Renal cortical epithelial cell (primary cell): ENCODE measurements at regions not wholly inside any gene's neighbourhood (a gene's known extent, or its start where the extent isn't known, plus 50 kb on each side); places are given as distances from the start of the nearest gene placed in this dataset.
A peak's percentile ranks its signal among the peaks of the same experiment; 100 is the strongest.

Source experiments
- DNase-seq: peaks from one replicate; pipeline ENCODE4 v3.0.0-alpha.2; 2011; ENCODE audit warnings: low read depth

DNA sequence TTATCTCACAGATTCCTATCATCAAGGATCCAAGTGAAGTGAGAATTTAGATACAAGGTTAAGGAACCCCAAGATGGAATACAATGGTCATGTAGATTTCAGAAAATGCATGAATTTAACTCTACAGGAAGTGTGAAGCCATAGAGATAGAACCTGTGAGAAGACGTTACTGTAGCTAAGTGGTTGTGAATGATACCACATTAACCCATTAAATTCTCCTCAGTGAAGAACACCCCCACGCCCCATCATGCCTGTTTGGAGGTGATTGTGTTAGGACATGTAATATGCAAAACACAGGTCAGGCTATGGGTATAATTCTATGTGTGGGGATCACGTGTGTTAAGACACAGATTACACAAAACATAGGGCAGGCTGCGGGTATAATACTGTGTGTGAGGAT is 1166.7 kb downstream of the EFNB2 start:
- no peak for DNase-seq

- no peak for DNase-seq
These were observed 1169.6 kb downstream of the EFNB2 start for GRCh38 chr13:105365831-105366230.

- DNase-seq: no peak
These were observed 1170.4 kb downstream of the EFNB2 start for GRCh38 chr13:105365021-105365550.

DNA sequence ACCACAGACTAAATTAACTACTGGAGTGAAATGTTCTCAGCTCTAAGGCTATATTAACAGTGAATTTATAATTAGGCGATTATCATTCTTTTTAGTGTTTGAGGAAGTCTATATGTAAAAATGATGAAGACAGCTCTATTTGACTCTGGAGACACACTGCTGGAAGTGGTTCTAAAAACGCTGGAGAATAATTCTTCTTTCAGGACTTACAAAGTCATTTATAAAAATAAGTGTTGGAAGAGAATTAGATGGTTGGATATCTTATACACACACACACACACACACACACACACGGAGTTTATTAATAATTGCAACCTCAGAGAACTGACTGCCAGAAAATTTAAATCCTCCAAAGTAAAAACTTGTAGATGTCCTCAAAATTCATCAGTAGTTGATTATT is 1171.3 kb downstream of the EFNB2 start:
- DNase-seq: no peak

DNA sequence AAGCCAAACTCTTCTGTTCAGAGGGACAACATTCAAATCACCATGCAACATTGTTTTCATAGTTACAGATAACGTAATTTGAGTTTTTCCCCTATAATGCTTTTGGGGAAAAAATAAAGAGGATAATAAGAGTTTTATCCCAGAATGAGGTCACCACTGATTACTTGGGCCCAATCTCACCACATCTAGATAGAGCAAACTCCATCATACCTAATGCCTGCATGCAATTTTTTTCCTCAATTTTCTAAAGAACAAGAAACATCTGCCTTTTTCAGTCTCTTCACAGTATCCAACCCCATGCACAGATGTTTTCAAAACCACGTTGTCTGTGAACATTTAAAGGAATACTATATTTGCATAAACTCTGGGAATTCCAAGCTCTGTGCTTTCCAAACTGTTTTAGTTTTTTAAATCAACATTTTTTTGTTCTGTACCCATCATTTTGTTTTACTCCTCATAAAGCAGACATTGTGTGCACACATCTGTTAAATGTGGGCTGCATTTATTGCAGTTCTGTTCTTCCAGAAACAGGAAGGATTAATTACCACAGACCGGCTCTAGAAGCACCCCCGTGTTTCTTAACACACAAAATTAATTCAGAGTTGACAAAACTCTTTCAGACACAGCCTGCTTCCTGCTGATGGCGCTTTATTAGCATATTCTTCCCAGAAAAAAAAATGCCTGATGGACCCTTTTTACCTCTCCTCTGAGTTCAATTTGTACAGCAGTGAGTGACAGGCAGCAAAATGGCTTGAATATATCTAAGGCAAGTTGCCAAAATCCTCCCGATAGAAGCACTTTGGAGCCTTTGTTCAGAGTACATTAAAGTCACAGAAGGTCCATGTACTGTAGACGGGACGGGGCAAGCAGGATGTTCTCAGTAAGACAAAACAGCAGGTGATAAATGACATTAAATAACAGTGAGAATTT is 1171.9 kb downstream of the EFNB2 start:
- DNase-seq: no peak

DNA sequence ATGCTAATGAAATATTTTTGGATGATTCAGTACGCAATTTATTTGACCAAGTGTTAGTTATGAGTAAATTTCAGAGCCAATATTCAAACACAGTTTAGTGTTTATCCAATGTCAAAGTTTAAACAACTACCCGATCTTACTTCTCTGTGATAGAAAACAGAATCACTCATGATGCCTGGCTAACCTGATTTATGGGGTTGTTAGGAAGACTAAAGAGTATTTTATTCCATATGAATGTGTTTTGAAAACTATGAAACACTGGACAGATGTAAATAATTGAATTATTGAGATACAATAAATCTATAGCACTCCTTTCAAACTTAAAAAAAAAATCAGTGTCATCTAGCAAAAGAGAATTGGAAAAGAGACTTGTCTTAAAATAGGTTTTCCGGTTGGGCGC is 1181.8 kb downstream of the EFNB2 start:
- DNase-seq: no peak

DNA sequence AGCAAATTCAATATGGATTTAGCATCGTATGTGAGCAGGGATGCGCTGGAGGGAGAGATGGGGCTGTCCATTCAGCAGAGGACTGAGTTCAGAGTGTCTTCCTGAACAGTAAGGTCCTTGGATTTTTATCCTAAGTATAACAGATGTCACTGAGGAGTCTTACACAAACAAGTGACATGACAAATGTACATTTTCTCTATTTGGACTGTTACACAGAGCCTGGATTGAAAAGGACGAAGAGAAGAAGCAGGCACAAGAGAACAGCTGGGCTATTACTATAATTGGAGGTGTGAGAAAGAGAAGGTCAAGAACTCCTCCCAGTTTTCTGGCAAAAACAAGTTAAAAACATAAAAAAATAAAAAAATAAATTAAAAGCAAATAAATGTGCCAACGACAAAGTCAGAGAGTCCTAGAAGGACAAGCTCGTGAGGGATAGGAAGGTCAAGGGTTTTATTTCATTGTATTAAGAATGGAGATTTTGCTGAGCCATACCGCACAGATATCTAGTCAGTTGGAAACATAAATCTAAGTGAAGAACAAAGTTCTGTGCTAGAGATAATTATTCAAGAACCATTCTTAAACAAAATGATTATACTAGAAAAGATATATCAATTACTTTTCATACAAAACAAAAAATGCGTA is 1186.3 kb downstream of the EFNB2 start:
- no peak for DNase-seq

DNA sequence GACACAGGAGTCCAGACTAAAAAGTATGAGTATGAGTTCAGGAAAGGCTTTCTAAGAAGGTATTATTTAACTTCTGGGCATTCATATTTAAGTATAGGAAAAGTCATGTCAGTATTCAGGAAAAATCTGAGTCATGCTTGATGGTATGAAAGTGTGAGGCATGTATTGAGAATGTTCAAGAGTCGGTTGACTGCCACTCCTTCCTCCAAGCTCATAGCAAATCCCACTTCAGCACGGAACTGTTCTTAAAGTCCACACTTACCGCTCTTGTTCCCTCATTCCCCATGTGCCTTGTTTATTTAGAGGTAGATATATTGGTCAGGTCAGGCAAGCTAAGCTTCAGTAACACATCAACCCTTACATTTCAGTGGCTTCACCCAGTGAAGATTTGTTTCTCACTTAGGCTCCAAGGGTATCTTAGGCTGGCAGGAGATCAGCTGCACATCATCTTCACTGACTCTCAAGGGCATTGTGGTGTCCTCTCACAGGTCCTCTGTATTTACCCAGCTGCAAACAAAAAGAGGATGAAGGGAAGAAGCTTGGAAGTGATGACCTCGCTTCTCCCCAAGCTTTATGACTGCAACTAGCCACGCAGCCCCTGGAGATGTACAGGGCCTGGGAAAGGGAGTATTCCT is 1189.2 kb downstream of the EFNB2 start:
- DNase-seq: peak; percentile 94

- DNase-seq: no peak
These were observed 1189.7 kb downstream of the EFNB2 start for GRCh38 chr13:105345730-105346129.

GRCh38 chr13:105345131-105345530 is 1190.3 kb downstream of the EFNB2 start:
- DNase-seq: peak; percentile 52

DNA sequence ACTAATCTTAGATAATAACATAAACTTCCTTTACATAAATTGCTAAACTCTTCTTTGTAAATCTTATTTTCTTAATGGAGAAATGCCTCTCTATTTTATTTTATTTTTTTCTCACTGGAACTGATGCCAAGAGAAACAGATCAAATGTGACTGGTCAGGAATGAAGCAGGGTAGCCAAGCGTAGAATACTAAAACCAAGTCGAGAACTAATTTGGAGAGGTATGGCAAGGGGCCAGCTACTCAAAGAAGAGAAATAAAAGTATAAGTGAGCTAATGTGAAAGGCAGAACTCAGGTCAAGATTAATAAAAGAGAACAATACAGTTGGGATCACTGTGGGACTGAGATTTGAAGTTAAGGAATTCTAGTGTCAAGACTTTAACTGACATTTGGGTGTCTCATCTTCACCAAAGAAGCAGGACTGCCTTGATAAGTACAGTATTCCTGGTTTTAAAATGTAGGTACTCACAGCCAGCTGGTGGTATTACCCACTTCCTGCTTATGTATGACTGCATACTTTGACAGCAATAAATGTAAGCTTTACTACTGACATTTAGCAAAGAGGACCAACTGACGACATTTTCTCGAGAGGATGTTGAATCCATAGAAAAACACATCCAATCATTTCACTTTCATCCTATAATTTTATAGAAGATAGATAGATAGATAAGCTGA is 1192.2 kb downstream of the EFNB2 start:
- peak; percentile 79 for DNase-seq

GRCh38 chr13:105342281-105342820 is 1193.1 kb downstream of the EFNB2 start:
- no peak for DNase-seq

- no peak for DNase-seq
These were observed 1193.7 kb downstream of the EFNB2 start for GRCh38 chr13:105341758-105342157.

DNA sequence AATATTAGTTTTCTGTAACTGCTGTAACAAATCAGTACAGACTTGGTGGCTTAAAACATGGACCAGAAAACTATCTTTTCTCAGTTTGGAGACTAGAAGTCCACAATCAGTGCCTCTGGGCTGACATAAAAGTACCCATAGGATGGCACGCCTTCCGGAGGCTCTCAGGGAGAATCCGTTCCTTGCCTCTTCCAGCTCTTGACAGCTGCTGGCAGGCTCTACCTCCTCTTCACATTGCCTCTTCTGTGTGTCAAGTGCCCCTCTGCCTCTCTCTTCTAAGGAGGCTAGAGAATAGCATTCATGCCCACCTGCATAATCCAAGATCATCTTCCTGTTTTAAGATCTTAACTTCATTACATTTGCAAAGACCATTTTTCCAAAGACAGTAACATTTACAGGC is 1194.2 kb downstream of the EFNB2 start:
- no peak for DNase-seq

DNA sequence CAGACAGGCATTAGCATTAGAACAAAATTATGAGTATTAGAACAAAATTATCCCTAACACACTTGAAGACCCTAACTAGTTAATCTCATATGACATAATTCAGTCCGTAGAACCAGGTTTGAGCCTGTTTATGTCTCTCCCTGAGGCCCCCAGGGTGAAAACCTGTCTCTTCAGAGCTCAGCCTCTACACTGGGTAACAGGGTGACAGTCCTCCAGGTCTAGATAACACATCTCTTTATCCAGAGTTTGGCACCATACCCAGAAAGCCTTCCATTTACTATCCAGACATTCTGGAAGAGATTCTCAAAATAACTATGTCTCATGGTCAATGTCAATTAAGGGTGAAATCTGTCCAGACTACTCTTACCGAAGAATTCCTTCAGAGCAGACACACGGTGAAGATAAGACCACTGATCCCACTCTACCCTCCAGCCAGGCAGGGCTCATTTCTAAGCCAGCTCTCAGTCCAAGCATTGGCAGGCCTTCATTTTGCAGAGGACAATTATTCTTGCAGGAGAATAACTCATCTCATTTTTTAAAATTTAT is 1195.3 kb downstream of the EFNB2 start:
- no peak for DNase-seq

GRCh38 chr13:105338773-105339172 is 1196.7 kb downstream of the EFNB2 start:
- no peak for DNase-seq

- no peak for DNase-seq
These were observed 1197.5 kb downstream of the EFNB2 start for GRCh38 chr13:105338006-105338405.

GRCh38 chr13:105336706-105337576 is 1198.5 kb downstream of the EFNB2 start:
- DNase-seq: no peak

DNA sequence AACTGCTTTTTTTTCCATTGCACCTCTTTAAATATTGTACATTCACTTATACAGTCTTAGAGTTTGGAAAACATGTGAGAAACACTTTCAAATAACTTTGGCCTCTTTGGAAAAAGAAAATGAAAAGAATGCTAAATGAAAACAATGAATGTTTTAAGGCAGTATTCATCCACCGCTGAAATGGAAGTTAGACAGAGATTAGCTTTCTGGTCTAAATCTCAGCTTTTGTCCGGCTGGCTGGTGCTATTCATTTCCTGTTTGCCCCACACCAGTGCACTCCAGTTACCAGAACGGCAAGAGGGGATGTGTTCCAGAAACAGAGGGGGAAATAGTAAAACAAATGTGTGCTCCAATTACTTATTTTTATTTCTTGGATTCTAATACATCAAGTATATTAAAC is 1201.3 kb downstream of the EFNB2 start:
- peak; percentile 55 for DNase-seq

DNA sequence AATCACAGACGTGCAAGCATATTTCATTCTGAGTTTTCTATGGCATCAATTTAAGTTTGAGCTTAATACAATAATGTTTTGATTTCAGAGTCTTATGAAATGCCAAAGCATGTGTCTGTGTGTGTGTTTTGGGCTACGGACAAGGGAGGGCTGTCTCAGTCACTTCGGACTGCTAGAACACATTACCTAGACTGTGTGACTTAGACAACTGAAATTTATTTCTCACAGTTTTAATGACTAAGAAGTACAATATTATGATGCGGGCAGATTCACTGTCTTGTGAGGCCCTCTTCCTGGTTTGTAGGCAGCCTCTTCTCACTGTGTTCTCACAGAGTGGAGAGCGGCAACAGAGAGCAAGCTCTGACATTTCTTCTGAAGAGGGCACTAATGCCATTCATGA is 1202.0 kb downstream of the EFNB2 start:
- no peak for DNase-seq
